OCI-LY7 (cell line): ENCODE measurements at regions not wholly inside any gene's neighbourhood (a gene's known extent, or its start where the extent isn't known, plus 50 kb on each side); places are given as distances from the start of the nearest gene placed in this dataset.

Experiments used
- CTCF ChIP-seq: fragments of 200-600 bp; sonication (generic); conservative IDR thresholded peaks from 2 replicates; pipeline ENCODE4 v1.5.1; 2014; ENCODE audit warnings: mild to moderate bottlenecking, antibody characterized with exemption, low read length, moderate library complexity, mixed read lengths
- EZH2phosphoT487 ChIP-seq: fragments of 200-600 bp; sonication (generic); IDR thresholded peaks from 2 replicates; pipeline ENCODE4 v1.6.1; 2018; ENCODE audit warnings: low read depth, borderline replicate concordance, mild to moderate bottlenecking, mixed run types, antibody characterized with exemption, low read length, moderate library complexity, mixed read lengths

GRCh38 chr4:130233377-130234047, 1137.6 kb downstream of the C4orf33 start:
- TF ChIP-seq CTCF (no peak), EZH2phosphoT487 (no peak)
